GM18502 (cell line): ENCODE measurements at regions not wholly inside any gene's neighbourhood (a gene's known extent, or its start where the extent isn't known, plus 50 kb on each side); places are given as distances from the start of the nearest gene placed in this dataset.
"Not testable (repeated sequence)": the region's sequence is repeated elsewhere in the genome, so short reads cannot be mapped to it uniquely, and the experiment has no call there.

Experiments used
- ATAC-seq: cut with Tn5 transposase; IDR thresholded peaks from one replicate; pipeline ENCODE4 v1.9.1; 2021; ENCODE audit warnings: mild to moderate bottlenecking; ENCODE audit not compliant: unreplicated experiment, poor library complexity

DNA sequence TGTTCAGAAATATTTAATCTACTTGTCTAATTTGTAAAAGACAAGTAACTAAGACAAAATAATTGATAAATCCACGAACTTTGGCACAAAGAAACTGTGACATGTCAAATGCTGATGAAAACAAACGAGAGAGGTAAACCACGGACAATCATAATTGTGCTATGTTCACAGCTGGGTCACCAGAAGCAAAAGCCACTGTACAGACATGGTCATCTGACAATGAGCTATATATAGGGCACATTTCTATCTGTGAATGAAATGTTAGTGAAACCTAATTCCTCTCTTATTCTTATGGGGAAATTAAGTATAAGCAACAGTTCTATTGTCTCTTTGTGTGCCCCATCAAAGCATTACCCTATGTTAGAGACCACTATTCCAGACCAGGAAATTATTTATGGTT, 444.0 kb upstream of the TRAM1L1 start:
- ATAC-seq, result no peak

DNA sequence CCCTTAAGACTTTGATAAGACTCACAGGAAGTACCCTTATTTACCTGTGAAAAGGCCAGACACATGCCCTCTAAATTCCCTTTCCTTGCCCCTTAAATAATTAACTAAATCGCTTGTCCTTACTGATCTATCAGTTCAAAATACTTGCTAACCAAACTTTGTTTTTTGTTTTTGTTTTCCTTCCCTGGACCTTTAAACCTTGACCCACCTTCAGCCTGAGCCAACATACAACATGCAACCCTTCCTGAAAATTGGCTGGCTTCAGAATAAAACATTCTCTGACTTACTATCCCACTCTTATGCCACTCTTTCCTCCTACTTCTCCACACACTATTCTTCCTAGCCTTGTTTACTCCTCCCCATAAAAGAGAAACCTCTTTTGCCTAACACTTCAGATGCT, 448.1 kb upstream of the TRAM1L1 start:
- ATAC-seq, result no peak

DNA sequence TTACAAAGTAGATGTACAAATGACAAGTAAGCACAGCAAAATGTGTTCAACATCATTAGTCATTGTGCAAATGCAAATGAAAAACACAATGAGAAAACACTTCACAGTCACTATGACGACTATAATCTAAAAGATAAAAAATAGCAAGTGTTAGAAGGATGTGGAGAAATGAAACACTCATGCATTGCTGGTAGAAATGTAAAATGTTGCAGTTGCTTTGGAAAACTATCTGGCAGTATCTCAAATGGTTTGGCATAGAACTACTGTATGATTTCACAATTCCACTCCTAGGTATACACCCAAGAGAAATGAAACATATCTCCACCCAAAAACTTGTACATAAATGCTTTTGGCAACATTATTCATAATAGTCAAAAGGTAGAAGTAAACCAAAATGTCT, 459.7 kb upstream of the TRAM1L1 start:
- no peak for ATAC-seq

DNA sequence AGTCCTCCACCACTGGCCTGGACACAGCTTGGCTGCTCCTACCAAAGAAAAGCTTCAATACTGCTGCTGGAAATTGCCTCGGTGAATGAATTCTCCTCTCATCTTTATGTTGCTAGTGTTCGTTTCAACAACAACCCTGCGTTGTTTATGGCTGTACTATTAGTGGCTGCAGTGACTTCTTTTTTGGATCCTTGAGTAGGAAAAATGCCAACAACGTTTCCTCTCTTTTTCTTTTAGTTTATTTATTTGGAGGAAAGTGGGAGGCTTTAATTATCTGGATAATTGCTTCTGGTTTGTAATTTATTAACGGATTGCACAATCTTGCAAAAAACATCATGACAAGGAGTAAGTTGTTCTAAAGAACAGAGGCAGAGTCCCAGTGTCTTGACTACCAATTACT, 464.1 kb upstream of the TRAM1L1 start:
- ATAC-seq, result no peak

DNA sequence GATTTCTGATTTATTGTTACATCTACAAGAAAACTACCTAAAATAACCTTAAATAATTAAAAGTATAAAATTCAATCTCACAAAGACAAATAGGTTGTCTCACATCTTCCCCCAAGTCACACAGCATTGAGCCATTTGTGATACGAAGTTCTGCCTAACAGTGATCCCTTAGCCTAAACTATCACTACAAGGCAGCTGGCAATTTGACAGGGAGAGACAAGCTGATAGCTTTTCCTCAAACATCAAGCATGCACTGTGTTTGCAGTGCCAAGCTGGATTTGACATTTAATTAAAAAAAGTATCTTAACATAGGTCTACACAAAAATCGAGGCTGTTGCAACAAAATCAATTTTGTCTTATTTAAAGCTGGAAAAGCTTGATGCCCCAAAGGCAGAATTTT, 464.7 kb upstream of the TRAM1L1 start:
- no peak for ATAC-seq

DNA sequence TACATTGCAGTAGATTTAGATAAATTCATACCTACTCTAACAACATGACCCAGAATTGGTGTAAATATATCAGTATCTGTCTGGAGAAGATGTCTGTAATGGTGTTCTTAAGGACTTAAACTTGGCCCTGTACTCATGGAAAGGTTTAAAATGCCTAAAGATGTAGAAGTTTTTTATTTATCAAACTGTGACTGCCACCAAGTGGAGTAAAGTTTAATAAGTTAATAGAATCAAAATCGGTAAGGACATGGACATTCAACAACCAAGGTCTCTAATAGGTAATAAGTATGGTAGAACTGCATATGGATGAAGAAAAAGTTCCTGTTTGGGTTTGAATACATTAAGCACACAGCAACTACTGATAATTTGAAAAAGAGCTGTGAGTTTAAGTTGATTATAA, 474.0 kb upstream of the NDST3 start:
- ATAC-seq, result no peak

DNA sequence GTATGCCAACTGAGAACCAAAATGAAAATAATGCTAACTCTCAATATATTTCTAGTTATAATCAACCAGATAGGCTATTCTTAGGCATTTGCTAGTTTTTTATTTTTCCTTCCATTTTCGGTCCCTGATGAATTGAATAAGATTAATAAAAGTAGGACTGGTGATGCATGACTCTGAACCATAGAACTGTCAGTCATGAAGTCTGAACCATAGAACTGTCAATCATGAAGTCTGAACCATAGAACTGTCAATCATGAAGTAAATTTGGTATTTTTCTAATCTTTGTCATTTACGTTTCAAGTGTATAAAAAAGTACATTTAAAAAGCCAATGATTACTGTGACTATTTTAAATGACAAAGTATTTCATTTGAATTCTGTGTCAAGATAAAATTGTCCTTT, 460.2 kb upstream of the NDST3 start:
- ATAC-seq, result no peak

DNA sequence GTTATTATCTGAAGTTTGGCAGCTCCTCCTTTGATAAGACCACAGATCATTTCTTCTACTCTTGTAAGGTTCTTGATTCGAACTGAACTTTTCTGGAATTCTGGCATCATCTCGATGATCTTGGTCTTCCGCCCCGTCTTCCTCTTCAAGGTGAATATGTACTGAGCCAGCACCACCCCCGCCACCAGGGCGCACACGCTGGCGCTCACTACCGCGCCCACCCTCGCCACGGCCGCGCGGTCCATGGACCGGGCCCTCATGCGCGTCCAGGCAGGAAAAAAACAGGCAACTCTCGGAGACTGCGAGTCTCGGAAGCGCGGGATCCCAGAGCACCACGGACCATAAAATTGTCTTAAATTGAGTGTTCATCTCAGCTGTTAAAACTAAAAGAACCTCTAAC, 458.4 kb upstream of the NDST3 start:
- no peak for ATAC-seq

DNA sequence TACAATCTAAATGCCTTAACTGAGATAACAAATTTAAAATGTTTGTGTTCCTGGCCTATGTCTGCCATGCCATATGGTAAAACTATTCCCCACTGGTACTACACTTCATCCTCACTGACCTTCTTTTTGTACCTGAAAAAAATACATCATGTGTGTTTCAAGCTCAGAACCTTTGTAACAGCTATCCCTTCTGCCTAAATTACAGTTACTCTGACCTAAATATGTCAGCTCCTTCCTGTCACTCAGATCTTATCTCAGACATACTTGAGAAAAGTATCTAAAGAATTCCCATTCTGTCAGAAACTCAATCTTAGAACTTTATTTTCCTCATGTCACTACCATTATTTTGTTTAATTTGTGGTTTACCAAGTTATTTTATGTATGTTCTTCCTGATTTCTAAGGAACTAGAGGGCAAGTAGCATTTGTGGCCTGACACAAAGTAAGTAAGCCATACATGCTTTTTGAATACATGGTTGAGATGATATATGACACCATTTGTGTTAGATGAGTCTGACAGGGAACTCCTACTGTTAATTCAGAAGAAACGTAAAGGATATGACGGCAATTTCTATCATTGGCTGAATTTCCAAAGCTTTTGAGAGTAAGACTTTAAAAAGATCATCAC, 456.5 kb upstream of the NDST3 start:
- no peak for ATAC-seq

DNA sequence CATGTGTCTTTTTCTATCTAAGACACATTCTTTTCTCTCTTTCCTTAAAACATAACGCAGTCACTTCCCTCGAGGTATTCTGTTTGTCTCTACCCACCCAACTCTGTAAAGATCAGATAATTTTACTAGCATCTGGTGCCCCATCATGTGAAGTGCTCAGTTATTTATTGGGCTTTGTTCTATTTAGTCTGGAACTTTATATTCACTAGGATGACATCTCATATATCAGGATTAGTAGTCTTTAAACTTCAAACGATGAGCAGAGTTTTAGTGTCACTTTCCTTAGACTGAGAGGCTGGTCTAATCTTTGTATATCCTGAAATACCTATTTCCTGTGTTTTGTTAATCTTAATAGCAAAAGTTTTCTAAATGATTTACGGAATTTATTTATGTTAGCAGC, 445.5 kb upstream of the NDST3 start:
- no peak for ATAC-seq

DNA sequence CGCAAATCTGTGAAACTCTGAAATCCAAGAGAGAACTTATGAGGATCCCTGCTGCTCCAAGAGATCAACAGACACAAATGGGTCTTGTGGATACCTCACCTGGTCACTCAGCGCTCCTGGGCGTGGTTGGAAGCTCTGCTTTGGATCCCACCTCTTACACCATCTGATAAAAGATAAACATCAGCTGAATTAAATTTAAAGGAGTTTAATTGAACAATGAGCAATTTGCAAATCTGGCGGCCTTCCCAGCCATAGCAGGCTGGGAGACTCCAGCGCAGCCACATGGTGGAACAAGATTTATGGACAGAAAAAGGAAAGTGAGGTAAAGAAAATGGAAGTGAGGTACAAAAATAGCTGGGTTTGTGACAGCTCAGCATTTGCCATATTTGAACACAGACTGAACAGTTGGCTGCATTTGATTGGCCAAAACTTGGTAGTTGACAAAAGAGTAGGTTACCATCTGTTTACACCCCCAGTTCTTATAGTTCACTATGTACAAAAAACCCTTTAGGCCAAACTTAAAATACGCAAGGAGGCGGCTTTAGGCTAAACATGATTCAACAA, 437.3 kb upstream of the NDST3 start:
- ATAC-seq, result no peak

DNA sequence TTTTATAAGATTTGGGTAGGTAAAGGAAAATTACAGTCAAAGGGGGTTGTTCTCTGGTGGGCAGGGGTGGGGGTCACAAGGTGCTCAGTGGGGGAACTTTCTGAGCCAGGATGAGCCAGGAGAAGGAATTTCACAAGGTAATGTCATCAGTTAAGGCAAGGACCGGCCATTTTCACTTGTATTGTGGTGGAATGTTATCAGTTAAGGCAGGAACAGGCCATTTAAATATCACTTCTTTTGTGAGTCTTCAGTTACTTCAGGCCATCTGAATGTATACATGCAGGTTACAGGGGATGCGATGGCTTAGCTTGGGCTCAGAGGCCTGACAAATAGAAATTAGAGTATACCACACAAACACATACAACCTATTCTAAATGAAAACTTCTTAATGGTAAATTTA, 434.9 kb upstream of the NDST3 start:
- not testable (repeated sequence) for ATAC-seq

DNA sequence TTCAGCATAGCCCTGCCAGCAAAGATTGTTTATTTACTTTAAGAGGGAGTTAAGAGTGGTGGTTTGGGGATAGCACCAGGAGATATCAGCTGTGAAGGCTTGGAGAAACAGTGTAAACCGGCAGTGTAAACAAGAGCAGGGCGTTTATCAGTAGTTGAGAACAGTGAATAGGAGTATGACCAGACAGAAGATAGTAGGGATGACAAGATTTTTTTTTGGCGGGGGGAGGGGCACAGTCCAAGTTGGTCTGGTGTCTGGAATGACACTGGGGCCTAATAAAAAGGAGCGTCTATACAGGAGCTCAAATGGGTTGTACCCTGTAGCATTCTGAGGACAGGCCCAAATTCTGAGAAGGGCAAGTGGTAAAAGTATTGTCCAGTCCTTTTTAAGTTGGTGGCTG, 433.4 kb upstream of the NDST3 start:
- not testable (repeated sequence) for ATAC-seq

DNA sequence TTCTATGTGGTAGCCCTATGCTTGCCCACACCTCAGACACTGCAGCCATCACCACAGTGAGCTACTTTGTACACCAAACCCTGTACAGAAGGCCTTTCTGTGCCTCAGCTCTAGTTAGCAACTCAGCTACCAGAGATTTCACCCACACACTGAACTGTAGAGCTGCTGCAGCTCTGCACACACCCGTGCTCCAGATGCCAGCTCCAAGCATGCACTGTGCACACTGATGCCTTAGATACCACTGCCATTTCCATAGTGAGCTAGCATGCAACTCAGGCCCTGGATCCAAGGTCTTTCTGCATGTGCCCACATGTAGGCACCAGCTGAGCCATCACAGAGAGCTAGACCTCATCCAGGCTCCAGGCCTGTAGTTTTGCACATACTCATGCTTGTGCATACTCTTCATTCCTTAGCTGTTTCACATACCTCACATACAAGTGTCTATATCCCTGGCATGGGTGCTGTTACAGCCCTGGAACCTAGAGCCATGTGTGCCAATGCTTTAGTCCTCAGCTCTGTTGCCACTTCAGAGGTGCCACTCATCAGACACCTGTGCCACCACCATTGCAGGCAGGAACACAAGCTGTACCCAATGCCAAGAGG, 423.5 kb upstream of the NDST3 start:
- no peak for ATAC-seq

DNA sequence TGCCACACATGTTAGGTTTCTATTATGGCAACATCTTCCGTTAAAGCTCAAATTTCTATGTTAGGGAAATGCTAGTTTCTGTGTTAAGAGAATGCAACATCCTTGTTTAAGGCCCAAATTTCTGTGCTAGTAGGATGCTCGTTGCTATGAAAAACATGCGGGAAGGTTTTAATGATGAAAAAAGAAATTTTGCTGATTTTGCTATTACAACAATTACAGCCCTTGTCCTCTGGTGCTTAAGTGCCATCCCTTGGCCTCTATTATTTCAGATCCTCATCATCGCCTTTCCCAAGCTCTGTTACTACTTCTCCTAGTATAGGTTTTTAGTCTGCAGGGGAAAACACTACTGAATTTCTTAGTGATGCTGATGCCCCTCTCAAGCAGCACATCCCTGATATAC, 412.6 kb upstream of the NDST3 start:
- no peak for ATAC-seq

DNA sequence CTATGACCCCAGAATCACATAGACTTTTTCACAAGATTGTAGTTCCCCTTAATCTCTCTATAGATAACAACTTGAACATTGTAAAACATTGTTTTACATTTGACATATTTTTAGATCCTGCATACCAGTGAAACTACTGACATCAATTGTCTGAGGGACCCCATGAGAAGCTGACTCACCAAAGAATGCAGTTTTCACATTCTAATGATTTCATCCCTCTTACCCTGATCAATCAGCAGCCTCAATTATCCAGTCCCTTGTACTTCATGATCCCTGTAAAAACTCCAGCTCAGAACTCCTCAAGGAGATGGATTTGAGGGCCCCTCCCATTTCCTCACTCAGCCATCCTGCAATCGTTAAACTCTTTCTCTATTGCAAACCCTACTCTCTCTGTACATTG, 411.0 kb upstream of the NDST3 start:
- no peak for ATAC-seq

DNA sequence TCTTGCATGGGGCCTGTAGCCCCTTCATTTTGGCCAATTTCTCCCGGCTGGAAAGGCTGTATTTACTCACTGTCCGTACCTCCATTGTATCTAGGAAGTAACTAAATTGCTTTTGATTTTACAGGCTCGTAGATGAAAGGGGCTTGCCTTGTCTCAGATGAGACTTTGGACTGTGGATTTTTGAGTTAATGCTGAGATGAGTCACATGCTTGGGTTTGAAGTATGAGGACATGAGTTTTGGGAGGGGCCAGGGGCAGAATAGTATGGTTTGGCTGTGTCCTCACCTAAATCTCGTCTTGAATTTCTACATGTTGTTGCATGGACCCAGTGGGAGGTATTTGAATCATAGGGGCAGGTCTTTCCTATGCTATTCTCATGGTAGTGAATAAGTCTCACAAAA, 407.6 kb upstream of the NDST3 start:
- ATAC-seq, result no peak

DNA sequence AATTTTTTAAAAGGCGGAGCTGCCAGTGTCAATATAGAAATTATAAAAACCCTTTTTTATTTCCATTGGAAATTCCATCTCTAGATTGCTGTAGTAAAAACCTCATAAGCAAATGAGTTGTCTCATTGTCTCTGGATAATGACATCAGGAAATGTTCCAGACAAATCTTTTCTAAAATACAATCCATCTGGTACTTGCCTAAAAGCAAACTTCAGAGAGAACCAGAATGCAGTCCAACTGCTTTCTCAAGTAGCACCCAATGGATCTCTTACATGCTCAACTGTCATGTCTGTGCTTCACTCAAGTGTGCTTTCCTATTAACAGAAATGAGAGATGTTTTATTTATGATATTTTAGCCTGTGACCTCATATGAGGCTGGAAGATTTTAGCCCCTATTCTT, 399.6 kb upstream of the NDST3 start:
- no peak for ATAC-seq

DNA sequence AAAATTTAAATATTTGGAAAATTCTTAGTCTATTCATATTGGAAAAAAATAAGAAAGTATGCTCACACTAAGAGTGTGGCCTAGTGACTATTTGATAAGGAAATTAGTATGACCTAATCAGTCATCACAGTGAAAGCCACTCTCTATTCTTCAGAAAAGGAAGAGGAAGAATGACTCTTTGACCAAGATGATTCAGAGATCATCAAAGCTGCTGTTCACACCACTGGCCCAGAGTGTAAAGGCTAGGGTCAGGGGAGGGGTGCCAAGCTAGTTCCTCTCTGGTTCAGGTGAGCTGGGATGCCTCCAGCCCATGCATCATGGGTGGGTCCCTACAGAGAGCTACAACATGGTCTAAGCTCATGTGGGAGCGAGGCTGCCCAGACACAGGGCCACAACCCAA, 396.9 kb upstream of the NDST3 start:
- no peak for ATAC-seq

DNA sequence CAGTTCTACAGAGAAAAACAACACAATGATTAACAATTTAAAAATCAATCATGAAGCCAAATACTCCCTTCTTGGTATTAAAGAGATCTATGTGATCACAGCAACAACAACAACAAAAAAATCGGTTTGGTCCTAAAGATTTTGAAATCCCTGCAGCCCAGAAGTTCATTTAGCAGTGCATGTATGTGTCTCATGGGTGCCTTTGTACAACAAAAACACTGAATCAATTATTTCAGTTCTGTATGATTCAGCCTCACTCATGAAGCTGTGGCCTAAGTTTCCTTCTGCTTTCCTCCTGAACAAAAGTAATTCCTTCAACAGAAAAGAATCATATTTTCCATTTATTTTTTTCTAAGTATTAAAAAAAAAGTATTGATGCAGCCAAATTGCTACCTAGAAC, 393.4 kb upstream of the NDST3 start:
- no peak for ATAC-seq

DNA sequence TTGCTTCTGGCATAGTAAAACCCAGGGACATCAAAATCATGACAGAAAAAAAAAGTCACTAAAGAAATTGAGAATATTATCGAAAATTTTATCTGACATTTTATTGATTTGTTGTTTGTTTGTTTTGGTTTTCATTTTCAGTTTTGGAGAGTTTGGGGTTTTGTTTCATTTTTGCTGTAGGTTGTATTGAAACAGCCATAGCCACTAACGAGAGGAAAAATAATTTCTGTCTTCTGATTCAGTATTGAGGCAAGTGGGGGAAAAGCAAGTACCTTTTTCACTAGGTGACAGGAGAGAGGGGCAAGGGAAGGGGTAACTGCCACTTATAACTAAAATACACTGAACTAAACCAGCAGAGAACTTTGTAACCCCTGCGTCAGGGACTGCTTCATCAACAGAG, 392.8 kb upstream of the NDST3 start:
- no peak for ATAC-seq

DNA sequence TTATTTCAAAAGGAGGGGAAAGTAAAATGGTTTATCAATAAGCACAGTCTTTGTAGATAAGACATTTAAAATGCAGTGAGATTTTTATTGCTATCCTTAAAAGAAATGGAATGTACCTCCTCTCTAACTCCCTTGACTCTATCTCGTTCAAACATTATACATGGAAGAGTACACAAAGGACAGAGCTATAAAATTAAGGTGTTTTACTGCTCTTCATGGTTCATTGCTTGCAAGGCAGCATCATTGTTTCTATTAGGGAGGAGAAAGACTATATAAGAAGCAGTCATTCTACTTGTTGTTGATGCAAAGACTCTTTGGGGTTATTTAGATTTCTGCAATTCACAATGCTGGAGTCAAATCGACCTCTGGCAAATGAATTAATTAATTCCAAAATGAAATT, 380.2 kb upstream of the NDST3 start:
- no peak for ATAC-seq
